H1 (cell line): ENCODE measurements at regions not wholly inside any gene's neighbourhood (a gene's known extent, or its start where the extent isn't known, plus 50 kb on each side); places are given as distances from the start of the nearest gene placed in this dataset.

Experiments used
- BRCA1 ChIP-seq: IDR thresholded peaks from 2 replicates; pipeline ENCODE4 v1.6.1; 2012; ENCODE audit warnings: low read depth, low read length, improper control_type of control experiment
- RBBP5 ChIP-seq: IDR thresholded peaks from 2 replicates; pipeline ENCODE4 v1.7.1; 2012; ENCODE audit warnings: low read depth, mild to moderate bottlenecking, inconsistent platforms, low read length, moderate library complexity, borderline replicate concordance
- SP1 ChIP-seq: IDR thresholded peaks from 2 replicates; pipeline ENCODE4 v1.6.1; 2011; ENCODE audit warnings: low read depth, low read length

- TF ChIP-seq RBBP5 (no peak), BRCA1 (no peak), SP1 (no peak)
- TF ChIP-seq, all 59 proteins: peak for 0
Observed at GRCh38 chr5:161007879-161008278, 155.9 kb upstream of the ATP10B start (continued).
